HepG2 (cell line): ENCODE measurements at regions not wholly inside any gene's neighbourhood (a gene's known extent, or its start where the extent isn't known, plus 50 kb on each side); places are given as distances from the start of the nearest gene placed in this dataset.

Experiments
- ATF7 ChIP-seq, 2 experiments: fragments of 450-650 bp in 1 of 2; sonication (generic) in 1 of 2; formaldehyde crosslinking in 1 of 2; IDR thresholded peaks; 2 replicates each; pipeline versions ENCODE4 v1.4.0 to v1.6.1; 2016 to 2020; ENCODE audit warnings: antibody characterized with exemption in 1 of 2, mild to moderate bottlenecking in 1 of 2, missing genetic modification reagents in 1 of 2
- CTCF ChIP-seq: sonication (generic); formaldehyde crosslinking; IDR thresholded peaks from 2 replicates; pipeline ENCODE4 v1.5.0; 2020; ENCODE audit warnings: mild to moderate bottlenecking, missing genetic modification reagents, moderate library complexity
- MAX ChIP-seq: IDR thresholded peaks from 2 replicates; pipeline ENCODE4 v1.6.1; 2012; ENCODE audit warnings: inconsistent platforms
- TCF12 ChIP-seq, 2 experiments: fragments of 450-650 bp in 1 of 2; sonication (generic) in 1 of 2; formaldehyde crosslinking in 1 of 2; IDR thresholded peaks; 2 replicates each; pipeline versions ENCODE4 v1.6.1 to v1.8.0; 2017 to 2022; ENCODE audit warnings: antibody characterized with exemption in 1 of 2, mild to moderate bottlenecking in 1 of 2, missing genetic modification reagents in 1 of 2, moderate library complexity in 1 of 2

- TF ChIP-seq ATF7 (IDR thresholded peaks at IDR 0.05) (no peak), ATF7 (CRISPR knock-in tag; IDR thresholded peaks at IDR 0.05) (no peak), CTCF (CRISPR knock-in tag) (no peak), MAX (no peak), TCF12 (IDR thresholded peaks at IDR 0.05) (no peak), TCF12 (CRISPR knock-in tag; IDR thresholded peaks at IDR 0.05) (no peak)
Measured at GRCh38 chr5:174996941-174997340, 272.6 kb downstream of the MSX2 start.
